Activated naive CD8-positive, alpha-beta T cell treated with anti-CD3 and anti-CD28 coated beads, Interleukin-2, amount 50 U/mL, for 24 hours (primary cell): ENCODE measurements at regions not wholly inside any gene's neighbourhood (a gene's known extent, or its start where the extent isn't known, plus 50 kb on each side); places are given as distances from the start of the nearest gene placed in this dataset.

Experiments
- ATAC-seq: fragments of 150-1000 bp; cut with Tn5 transposase; one replicate; pipeline ENCODE4 v1.10.0; 2021
- DNase-seq: peaks from one replicate; pipeline ENCODE4 v3.0.0; 2021
- H3K27ac Mint-ChIP-seq: one replicate; pipeline ENCODE4 v1.8.0; 2021; ENCODE audit warnings: mild to moderate bottlenecking, mixed read lengths
- H3K27me3 Mint-ChIP-seq: one replicate; pipeline ENCODE4 v1.8.0; 2021; ENCODE audit warnings: mixed read lengths
- H3K36me3 Mint-ChIP-seq: one replicate; pipeline ENCODE4 v1.8.0; 2021; ENCODE audit warnings: low read depth, mixed read lengths
- H3K4me1 Mint-ChIP-seq: one replicate; pipeline ENCODE4 v1.8.0; 2021; ENCODE audit warnings: mixed read lengths
- H3K4me3 Mint-ChIP-seq: one replicate; pipeline ENCODE4 v1.8.0; 2021; ENCODE audit warnings: mild to moderate bottlenecking, moderate library complexity, mixed read lengths
- H3K9me3 Mint-ChIP-seq: one replicate; pipeline ENCODE4 v1.8.0; 2021; ENCODE audit warnings: mixed read lengths

- DNase-seq (no peak), ATAC-seq (no peak)
- no peaks in the 10 kb centered on the region for H3K4me1 Mint-ChIP-seq
- H3K9me3 Mint-ChIP-seq = no peaks in the 10 kb centered on the region
- no peaks in the 10 kb centered on the region for H3K36me3 Mint-ChIP-seq
- no peak overlapping the region for H3K27ac Mint-ChIP-seq
- no peak overlapping the region for H3K4me3 Mint-ChIP-seq
- H3K27me3 Mint-ChIP-seq = no peaks in the 10 kb centered on the region
Measured at GRCh38 chr1:244164511-244164890, 113.4 kb downstream of the ZBTB18 start.

DNA sequence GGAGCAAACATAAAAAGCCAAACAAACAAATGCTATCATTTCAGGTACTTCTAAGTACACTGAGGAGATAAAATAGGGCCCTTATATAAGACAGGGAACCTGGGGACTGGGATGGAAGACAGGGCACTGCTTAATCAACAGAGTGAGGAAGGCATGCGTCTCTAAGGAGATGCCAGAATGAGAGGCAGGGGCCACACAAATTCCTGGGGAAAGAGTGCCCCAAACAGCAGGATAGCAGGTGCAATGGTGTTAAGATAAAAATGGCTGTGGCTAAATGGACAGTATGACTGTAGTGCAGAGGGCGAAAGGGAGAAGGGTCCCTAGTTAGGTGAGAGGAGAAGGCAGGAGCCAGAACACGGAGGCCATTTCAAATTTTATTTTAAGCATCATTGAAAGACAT, 113.9 kb downstream of the ZBTB18 start:
- no peak overlapping the region for H3K4me3 Mint-ChIP-seq
- ATAC-seq (no peak), DNase-seq (no peak)
- no peaks in the 10 kb centered on the region for H3K27me3 Mint-ChIP-seq
- H3K9me3 Mint-ChIP-seq = no peaks in the 10 kb centered on the region
- H3K36me3 Mint-ChIP-seq = no peaks in the 10 kb centered on the region
- no peak overlapping the region for H3K27ac Mint-ChIP-seq
- no peaks in the 10 kb centered on the region for H3K4me1 Mint-ChIP-seq

DNA sequence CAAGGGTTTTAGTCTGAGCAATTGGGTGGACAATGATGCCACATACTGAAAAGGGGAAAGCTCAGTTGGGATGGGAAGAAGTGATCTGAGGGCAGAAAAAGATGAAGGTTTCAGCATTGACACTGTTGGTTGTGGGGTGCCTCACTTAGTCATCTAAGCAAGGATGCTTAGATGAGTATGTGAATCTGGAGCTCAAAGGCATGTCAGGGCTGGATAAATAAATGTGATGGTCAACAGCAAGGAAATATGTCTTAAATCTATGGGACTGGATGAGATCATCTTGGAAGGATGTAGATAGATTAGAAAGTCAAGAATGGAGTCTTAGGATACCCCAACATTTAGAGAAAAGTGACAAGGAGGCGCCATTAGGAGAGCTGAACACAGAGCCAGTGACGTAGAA, 114.6 kb downstream of the ZBTB18 start:
- no peaks in the 10 kb centered on the region for H3K9me3 Mint-ChIP-seq
- ATAC-seq (no peak), DNase-seq (no peak)
- H3K36me3 Mint-ChIP-seq = no peaks in the 10 kb centered on the region
- no peaks in the 10 kb centered on the region for H3K27me3 Mint-ChIP-seq
- H3K4me3 Mint-ChIP-seq = no peak overlapping the region
- no peak overlapping the region for H3K27ac Mint-ChIP-seq
- no peaks in the 10 kb centered on the region for H3K4me1 Mint-ChIP-seq

- DNase-seq = no peak
- Mint-ChIP-seq H3K9me3 (no peaks in the 10 kb centered on the region), H3K4me1 (no peaks in the 10 kb centered on the region), H3K36me3 (no peaks in the 10 kb centered on the region), H3K27me3 (no peaks in the 10 kb centered on the region), H3K27ac (no peak overlapping the region), H3K4me3 (no peak overlapping the region)
- ATAC-seq = no peak
Measured at GRCh38 chr1:244171241-244171985, 120.3 kb downstream of the ZBTB18 start.

DNA sequence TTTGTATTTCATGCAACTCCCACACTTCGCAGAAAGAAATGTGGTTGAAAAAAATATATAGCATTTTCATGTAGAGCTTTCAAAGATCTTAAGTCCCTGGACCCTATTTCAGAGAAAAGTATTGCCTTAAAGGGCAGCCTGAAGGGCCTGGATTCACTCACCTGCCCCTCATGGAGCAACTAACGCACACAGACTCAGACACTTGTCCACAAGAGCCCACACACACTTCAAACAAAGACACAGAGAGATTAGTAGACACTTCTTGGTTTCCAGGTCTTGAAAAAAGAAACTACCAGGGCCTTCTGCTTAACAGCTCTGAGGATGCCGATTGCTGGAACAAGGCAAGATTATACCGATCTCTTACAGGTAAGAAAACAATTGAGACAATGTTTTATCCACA, 122.2 kb downstream of the ZBTB18 start:
- ATAC-seq (no peak), DNase-seq (no peak)
- Mint-ChIP-seq H3K36me3 (no peaks in the 10 kb centered on the region), H3K9me3 (no peaks in the 10 kb centered on the region), H3K27ac (no peak overlapping the region), H3K27me3 (no peaks in the 10 kb centered on the region), H3K4me1 (no peaks in the 10 kb centered on the region), H3K4me3 (no peak overlapping the region)

GRCh38 chr1:244173769-244174168, 122.7 kb downstream of the ZBTB18 start:
- Mint-ChIP-seq H3K36me3 (no peaks in the 10 kb centered on the region), H3K27ac (no peak overlapping the region), H3K4me1 (no peaks in the 10 kb centered on the region), H3K9me3 (no peaks in the 10 kb centered on the region), H3K27me3 (no peaks in the 10 kb centered on the region), H3K4me3 (no peak overlapping the region)
- no peak for ATAC-seq
- no peak for DNase-seq

DNA sequence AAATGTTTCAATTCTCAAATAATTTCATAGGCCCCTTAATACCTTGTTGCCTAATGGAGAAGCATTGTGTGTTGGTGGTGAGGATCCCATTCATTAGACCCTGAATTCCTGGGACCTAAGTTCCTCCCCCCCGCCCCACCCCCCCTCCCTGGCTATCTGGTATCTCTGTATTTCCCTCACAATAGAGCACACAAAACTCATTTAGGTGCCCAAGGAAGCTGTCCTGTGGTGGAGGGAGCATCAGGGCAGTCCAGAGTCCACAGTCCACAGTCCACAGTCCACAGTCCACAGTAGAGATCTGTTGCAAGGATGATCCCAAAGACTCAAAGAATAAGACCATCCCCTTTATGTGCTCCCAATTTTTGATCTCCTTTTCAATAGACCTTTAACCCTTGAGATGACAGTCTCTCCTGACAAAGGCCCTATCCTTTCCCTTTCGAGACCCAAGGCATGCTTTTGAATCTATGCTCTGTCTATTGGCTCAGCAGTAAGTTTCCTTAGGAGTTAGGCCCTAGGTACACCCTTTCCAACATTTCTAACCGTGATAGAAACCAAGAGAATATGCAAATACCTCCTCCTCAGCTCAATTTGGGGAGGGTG, 123.9 kb downstream of the ZBTB18 start:
- no peak overlapping the region for H3K4me3 Mint-ChIP-seq
- ATAC-seq (no peak), DNase-seq (no peak)
- no peaks in the 10 kb centered on the region for H3K9me3 Mint-ChIP-seq
- no peaks in the 10 kb centered on the region for H3K4me1 Mint-ChIP-seq
- H3K27ac Mint-ChIP-seq = no peak overlapping the region
- H3K36me3 Mint-ChIP-seq = no peaks in the 10 kb centered on the region
- no peaks in the 10 kb centered on the region for H3K27me3 Mint-ChIP-seq

- ATAC-seq (no peak), DNase-seq (no peak)
- Mint-ChIP-seq H3K9me3 (no peaks in the 10 kb centered on the region), H3K4me3 (no peak overlapping the region), H3K4me1 (no peaks in the 10 kb centered on the region), H3K27me3 (no peaks in the 10 kb centered on the region), H3K27ac (no peak overlapping the region), H3K36me3 (no peaks in the 10 kb centered on the region)
Measured at GRCh38 chr1:244176201-244176600, 125.1 kb downstream of the ZBTB18 start.

DNA sequence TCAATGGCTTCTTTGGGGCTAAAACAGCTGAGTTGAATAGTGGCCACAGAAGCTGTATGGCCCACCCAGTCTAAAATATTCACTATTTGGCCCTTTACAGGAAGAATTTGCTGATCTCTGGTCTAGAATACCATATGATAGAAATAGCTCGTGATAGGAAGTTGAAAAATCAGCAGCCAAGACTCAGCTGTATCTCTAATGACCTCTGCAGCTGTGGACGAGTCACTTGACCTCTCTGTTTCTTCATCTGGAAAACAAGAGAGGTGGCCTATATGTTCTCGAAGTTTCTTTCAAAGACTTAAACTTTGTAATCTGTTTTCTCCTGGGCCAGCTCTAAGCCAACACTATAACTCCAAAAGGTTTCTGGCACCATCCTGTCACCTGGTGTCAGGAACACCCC, 129.2 kb downstream of the ZBTB18 start:
- DNase-seq (no peak), ATAC-seq (no peak)
- H3K27me3 Mint-ChIP-seq = no peaks in the 10 kb centered on the region
- no peak overlapping the region for H3K27ac Mint-ChIP-seq
- no peaks in the 10 kb centered on the region for H3K4me1 Mint-ChIP-seq
- H3K4me3 Mint-ChIP-seq = no peak overlapping the region
- no peaks in the 10 kb centered on the region for H3K9me3 Mint-ChIP-seq
- H3K36me3 Mint-ChIP-seq = no peaks in the 10 kb centered on the region

- H3K36me3 Mint-ChIP-seq = no peaks in the 10 kb centered on the region
- no peaks in the 10 kb centered on the region for H3K4me1 Mint-ChIP-seq
- H3K27me3 Mint-ChIP-seq = no peaks in the 10 kb centered on the region
- ATAC-seq (no peak), DNase-seq (no peak)
- no peak overlapping the region for H3K27ac Mint-ChIP-seq
- H3K4me3 Mint-ChIP-seq = no peak overlapping the region
- H3K9me3 Mint-ChIP-seq = no peaks in the 10 kb centered on the region
Measured at GRCh38 chr1:244181867-244182266, 130.8 kb downstream of the ZBTB18 start.

DNA sequence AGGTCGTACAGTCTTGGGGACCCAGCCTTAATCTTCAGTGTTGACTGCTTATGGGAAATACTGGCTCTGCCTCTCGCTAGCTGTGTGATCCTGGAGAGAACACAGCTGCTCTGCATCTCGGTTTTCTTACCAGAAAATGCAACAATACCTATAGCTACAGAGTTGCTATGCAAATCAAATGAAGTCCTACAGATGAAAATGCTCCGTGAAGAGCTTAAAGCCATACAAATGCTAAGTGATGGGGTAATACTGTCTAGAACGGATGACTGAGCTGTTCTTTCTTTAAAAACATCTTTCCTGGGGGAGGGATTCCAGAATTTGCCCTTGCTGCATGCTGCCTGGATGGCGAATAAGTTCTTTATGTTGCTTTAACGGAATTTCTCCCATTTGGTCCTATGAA, 132.0 kb downstream of the ZBTB18 start:
- H3K27me3 Mint-ChIP-seq = no peaks in the 10 kb centered on the region
- ATAC-seq = no peak

DNA sequence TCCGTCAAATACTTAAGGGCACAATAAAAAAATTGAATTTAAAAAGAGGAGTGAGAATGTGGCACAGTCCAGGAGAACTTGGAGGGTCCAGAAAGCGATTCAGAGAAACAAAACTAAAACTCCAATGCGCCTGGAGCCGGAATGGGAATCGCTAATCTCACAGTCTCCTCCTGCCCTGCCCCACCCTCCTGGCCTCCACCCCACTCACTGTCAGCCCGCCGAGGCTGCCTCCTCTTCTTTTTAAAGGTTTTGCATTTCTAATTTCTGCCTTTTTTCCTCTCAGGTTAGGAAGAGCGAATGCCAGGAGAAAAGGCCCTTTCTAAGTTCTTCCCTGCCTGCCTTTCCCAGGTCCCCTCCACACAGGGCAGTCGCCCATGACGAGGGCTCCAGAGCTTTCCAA, 135.3 kb downstream of the ZBTB18 start:
- peaks cover 5% of the 10 kb centered on the region for H3K9me3 Mint-ChIP-seq
- no peak for DNase-seq
- H3K27me3 Mint-ChIP-seq = peaks cover 1% of the 10 kb centered on the region
- ATAC-seq = no peak
- no peaks in the 10 kb centered on the region for H3K36me3 Mint-ChIP-seq
- no peak overlapping the region for H3K27ac Mint-ChIP-seq
- H3K4me3 Mint-ChIP-seq = no peak overlapping the region
- H3K4me1 Mint-ChIP-seq = no peaks in the 10 kb centered on the region

More for the DNA sequence above, 132.0 kb downstream of the ZBTB18 start:
- Mint-ChIP-seq H3K9me3 (no peaks in the 10 kb centered on the region), H3K27ac (no peak overlapping the region), H3K4me3 (no peak overlapping the region), H3K36me3 (no peaks in the 10 kb centered on the region), H3K4me1 (no peaks in the 10 kb centered on the region)
- no peak for DNase-seq

- no peaks in the 10 kb centered on the region for H3K36me3 Mint-ChIP-seq
- H3K27me3 Mint-ChIP-seq = peaks cover 1% of the 10 kb centered on the region
- DNase-seq (no peak), ATAC-seq (no peak)
- no peak overlapping the region for H3K27ac Mint-ChIP-seq
- no peaks in the 10 kb centered on the region for H3K4me1 Mint-ChIP-seq
- peaks cover 5% of the 10 kb centered on the region for H3K9me3 Mint-ChIP-seq
- H3K4me3 Mint-ChIP-seq = no peak overlapping the region
Measured at GRCh38 chr1:244187310-244187709, 136.2 kb downstream of the ZBTB18 start.

DNA sequence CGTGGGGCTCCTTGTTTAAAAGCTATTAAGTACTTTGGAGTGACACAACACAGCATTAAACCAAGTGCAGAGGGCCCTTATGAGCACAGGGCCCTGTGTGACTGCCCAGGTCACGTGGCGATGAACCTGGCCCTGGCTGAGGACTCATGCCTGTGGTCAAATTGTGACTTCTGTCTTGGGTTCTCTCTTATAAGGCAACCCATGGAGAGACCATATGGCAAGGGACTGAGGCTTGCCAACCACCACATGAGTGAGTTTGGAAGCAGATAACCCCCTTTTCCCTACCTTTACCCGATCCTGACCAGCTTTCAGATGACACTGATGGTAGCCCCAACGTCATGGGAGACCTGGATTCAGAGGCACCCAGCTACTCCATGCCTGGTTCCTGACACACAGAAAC, 140.5 kb downstream of the ZBTB18 start:
- ATAC-seq (no peak), DNase-seq (no peak)
- Mint-ChIP-seq H3K9me3 (peaks cover 5% of the 10 kb centered on the region), H3K27me3 (peaks cover 1% of the 10 kb centered on the region), H3K4me1 (no peaks in the 10 kb centered on the region), H3K4me3 (no peak overlapping the region), H3K36me3 (no peaks in the 10 kb centered on the region), H3K27ac (no peak overlapping the region)

DNA sequence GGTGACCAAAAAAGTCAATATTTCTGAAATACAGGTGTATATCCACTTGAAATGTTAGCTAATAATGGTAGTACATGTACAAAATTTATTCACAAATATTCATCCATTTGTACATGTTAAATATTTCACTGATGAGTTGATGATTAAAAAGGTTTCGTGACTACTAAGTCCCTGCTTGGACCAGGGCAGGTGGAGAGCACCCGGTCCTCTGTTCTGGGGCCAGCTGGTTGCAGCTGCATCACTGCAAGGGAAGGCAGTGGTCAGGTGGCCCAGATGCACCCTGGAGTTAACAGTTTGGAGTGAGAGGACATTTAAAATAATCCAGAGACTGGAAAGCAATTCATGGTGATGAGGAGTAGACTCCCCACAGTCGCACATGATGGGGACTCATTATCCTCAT, 141.2 kb downstream of the ZBTB18 start:
- peaks cover 5% of the 10 kb centered on the region for H3K9me3 Mint-ChIP-seq
- no peak overlapping the region for H3K4me3 Mint-ChIP-seq
- H3K27ac Mint-ChIP-seq = no peak overlapping the region
- ATAC-seq = no peak
- H3K4me1 Mint-ChIP-seq = no peaks in the 10 kb centered on the region
- DNase-seq = no peak
- no peaks in the 10 kb centered on the region for H3K36me3 Mint-ChIP-seq
- H3K27me3 Mint-ChIP-seq = peaks cover 1% of the 10 kb centered on the region
